Spleen (tissue), 11 donors: ENCODE measurements at regions not wholly inside any gene's neighbourhood (a gene's known extent, or its start where the extent isn't known, plus 50 kb on each side); places are given as distances from the start of the nearest gene placed in this dataset.

Experiments
- DNase-seq: peaks from one replicate; pipeline ENCODE4 v3.0.0-alpha.2; 2020
- H3K27ac ChIP-seq, 8 donors: fragments of 200-600 bp; sonication (generic) in 7 of 8; 1 replicate in 4 of 8; 2 replicates in 4 of 8; pipeline versions ENCODE4 v1.5.0 to v1.8.0; 2016 to 2021; ENCODE audit warnings: inconsistent platforms in 4 of 8, mild to moderate bottlenecking in 4 of 8, moderate library complexity in 1 of 8
- H3K27me3 ChIP-seq, 7 donors: fragments of 200-600 bp; sonication (generic) in 6 of 7; replicated peaks in 1 of 7; 1 replicate in 4 of 7; 2 replicates in 3 of 7; pipeline versions ENCODE4 v1.5.0 to v1.8.0; 2016 to 2021; ENCODE audit warnings: inconsistent platforms in 3 of 7, mild to moderate bottlenecking in 1 of 7
- H3K36me3 ChIP-seq, 6 donors: fragments of 200-600 bp; sonication (generic) in 5 of 6; 1 replicate in 4 of 6; 2 replicates in 2 of 6; pipeline versions ENCODE4 v1.5.0 to v1.8.0; 2016 to 2021; ENCODE audit warnings: inconsistent platforms in 2 of 6
- H3K4me1 ChIP-seq, 6 donors: fragments of 200-600 bp; sonication (generic) in 5 of 6; 1 replicate in 3 of 6; 2 replicates in 3 of 6; pipeline versions ENCODE4 v1.5.0 to v1.8.0; 2016 to 2021; ENCODE audit warnings: inconsistent platforms in 3 of 6
- H3K4me3 ChIP-seq, 8 donors: fragments of 200-600 bp; sonication (generic) in 7 of 8; 1 replicate in 4 of 8; 2 replicates in 4 of 8; pipeline versions ENCODE4 v1.5.0 to v1.8.0; 2016 to 2021; ENCODE audit warnings: inconsistent platforms in 4 of 8, mild to moderate bottlenecking in 4 of 8, moderate library complexity in 2 of 8
- H3K9me3 ChIP-seq, 8 donors: fragments of 200-600 bp; sonication (generic) in 7 of 8; 1 replicate in 4 of 8; 2 replicates in 4 of 8; pipeline versions ENCODE4 v1.5.0 to v1.8.0; 2016 to 2021; ENCODE audit warnings: inconsistent platforms in 4 of 8
- POLR2A ChIP-seq, 3 donors: fragments of 450-650 bp; IDR thresholded peaks; one replicate each; pipeline ENCODE4 v1.5.1; 2017; ENCODE audit warnings: antibody characterized with exemption in 3 of 3, mild to moderate bottlenecking in 1 of 3
- POLR2AphosphoS5 ChIP-seq, 3 donors: sonication (generic); formaldehyde crosslinking; IDR thresholded peaks; one replicate each; pipeline ENCODE4 v1.5.1; 2017; ENCODE audit warnings: antibody characterized with exemption in 3 of 3
- WGBS, 5 donors: extraction: QIAGEN DNeasy Blood & Tissue Kit in 3 of 5; methylation state at CpG; one replicate each; pipeline versions ENCODE4 v1.1.5 to v1.1.7; 2013 to 2018; 5-methylcytosine and 5-hydroxymethylcytosine counted together
- intact Hi-C: fragments of 100-400 bp; cut with DNase I; formaldehyde crosslinking; loops from one replicate; pipeline ENCODE4 v1.15.0; 2023; ENCODE audit warnings: low total_unique reads
- TF ChIP-seq, protein P1 (sequence below), 11 experiments: fragments of 200-600 bp in 7 of 11; fragments of 450-650 bp in 4 of 11; sonication (generic) in 4 of 11; IDR thresholded peaks in 8 of 11; conservative IDR thresholded peaks in 3 of 11; 1 replicate in 7 of 11; 2 replicates in 4 of 11; pipeline versions ENCODE4 v1.4.0 to v1.8.0; 2016 to 2021; ENCODE audit warnings: antibody characterized with exemption in 11 of 11, inconsistent platforms in 4 of 11, mild to moderate bottlenecking in 1 of 11
- donor health status: healthy with polysubstance abuse.
- donor health status: DM: no; HTN: no; CAD: no; lungs with moderate emphysema.
- donor health status: DM: no; HTN: no; CAD: no.
- donor health status: Bipolar disorder and iron deficiency.
- donor health status: healthy.
- donor health status: DM: no; HTN: no; CAD: no.
- donor health status: DM: yes; HTN: yes; CAD: no.

DNA sequence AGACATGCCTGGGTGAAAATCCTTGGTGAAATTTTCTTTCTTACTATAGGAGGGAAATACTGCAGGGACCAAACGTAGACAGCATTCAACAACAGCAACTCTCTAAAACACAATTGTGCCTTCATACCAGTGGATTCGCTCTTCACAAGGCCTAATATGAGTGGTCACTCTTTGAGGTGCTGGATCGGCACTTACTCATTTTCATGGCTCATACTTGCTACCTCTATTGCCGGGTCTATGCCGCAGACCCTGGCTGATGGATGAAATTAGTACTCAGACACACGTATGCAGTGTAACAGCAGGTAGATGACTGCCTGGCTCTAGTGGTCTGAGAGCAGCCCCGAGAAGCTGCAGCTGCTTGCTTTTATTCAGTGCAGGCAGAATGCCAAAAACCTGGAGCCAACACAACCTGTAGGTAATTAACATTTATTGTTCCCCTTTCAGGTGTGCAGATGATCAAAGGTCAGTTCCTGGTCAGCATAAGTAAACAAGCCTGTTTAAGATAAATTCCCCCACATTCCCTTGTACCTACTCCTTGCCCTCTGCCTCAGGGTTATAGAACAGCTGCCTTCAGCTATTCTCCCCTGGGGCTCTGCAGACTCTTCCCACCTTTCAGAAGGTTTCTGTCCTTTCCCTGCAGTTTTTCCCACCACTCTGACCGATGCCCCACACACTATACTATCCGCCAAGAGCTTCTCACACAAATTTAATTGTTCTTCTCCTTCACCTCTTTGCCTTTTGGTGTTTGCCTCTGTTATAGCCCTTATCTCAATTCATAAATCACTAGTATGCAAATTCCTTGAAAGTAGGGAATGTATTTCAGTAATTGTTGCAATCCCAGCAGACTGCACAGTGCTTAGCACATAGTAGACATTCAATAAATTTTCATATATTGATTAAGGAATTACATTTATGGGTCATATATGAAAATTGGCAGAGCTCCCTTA, 210.0 kb downstream of the SPANXN3 start:
- no peaks in the 10 kb centered on the region for H3K9me3 ChIP-seq
- intact Hi-C loops = no loop called here
- WGBS, 5 donors = 64 to 80% (median 72%) methylated on average over 9 of the region's 9 CpGs

DNA sequence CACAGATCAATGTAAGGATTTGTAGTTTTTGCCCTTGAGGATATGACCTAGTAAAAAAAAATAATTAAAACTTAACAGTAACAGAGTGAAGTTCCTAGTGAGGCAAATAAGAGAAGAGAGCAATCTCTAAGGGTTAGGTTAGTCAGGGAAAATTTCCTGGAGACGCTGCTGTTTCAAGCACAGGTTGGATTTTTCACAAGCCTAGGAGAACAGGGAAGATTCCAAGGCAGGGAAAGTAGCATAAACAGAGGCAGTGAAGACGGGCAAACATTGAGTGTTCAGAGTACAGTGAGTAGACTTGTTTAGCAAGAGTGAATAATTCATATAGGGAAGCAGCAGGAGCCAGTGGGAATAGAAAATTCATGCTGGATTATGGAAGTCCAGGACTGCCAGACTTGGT, 212.8 kb downstream of the SPANXN3 start:
- Histone ChIP-seq H3K4me3 (no peak overlapping the region), H3K4me1 (no peaks in the 10 kb centered on the region), H3K36me3 (no peaks in the 10 kb centered on the region), H3K27ac (no peak overlapping the region), H3K9me3 (no peaks in the 10 kb centered on the region), H3K27me3 (peaks cover 0 to 3% (median 0%) of the 10 kb centered on the region in 7 donors)
- no peak for DNase-seq
- WGBS, 5 donors = 55 to 74% (median 68%) methylated on average over 2 of the region's 2 CpGs
- TF ChIP-seq, protein P1, sequence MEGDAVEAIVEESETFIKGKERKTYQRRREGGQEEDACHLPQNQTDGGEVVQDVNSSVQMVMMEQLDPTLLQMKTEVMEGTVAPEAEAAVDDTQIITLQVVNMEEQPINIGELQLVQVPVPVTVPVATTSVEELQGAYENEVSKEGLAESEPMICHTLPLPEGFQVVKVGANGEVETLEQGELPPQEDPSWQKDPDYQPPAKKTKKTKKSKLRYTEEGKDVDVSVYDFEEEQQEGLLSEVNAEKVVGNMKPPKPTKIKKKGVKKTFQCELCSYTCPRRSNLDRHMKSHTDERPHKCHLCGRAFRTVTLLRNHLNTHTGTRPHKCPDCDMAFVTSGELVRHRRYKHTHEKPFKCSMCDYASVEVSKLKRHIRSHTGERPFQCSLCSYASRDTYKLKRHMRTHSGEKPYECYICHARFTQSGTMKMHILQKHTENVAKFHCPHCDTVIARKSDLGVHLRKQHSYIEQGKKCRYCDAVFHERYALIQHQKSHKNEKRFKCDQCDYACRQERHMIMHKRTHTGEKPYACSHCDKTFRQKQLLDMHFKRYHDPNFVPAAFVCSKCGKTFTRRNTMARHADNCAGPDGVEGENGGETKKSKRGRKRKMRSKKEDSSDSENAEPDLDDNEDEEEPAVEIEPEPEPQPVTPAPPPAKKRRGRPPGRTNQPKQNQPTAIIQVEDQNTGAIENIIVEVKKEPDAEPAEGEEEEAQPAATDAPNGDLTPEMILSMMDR (IDR thresholded peaks at IDR 0.05 in 8 of 11, conservative IDR thresholded peaks at IDR 0.05 in 3 of 11) = no peak
- TF ChIP-seq POLR2AphosphoS5 (IDR thresholded peaks at IDR 0.05) (no peak), POLR2A (IDR thresholded peaks at IDR 0.05) (no peak)
- intact Hi-C loops = no loop called here

More for the DNA sequence above, 210.0 kb downstream of the SPANXN3 start:
- no peaks in the 10 kb centered on the region for H3K4me1 ChIP-seq
- DNase-seq = no peak
- no peak overlapping the region for H3K27ac ChIP-seq
- H3K36me3 ChIP-seq = no peaks in the 10 kb centered on the region
- peaks cover 0 to under 1% (median 0%) of the 10 kb centered on the region in 7 donors for H3K27me3 ChIP-seq
- no peak overlapping the region for H3K4me3 ChIP-seq
- TF ChIP-seq POLR2A (IDR thresholded peaks at IDR 0.05) (no peak), POLR2AphosphoS5 (IDR thresholded peaks at IDR 0.05) (no peak)
- TF ChIP-seq, protein P1 (IDR thresholded peaks at IDR 0.05 in 8 of 11, conservative IDR thresholded peaks at IDR 0.05 in 3 of 11) = no peak

DNA sequence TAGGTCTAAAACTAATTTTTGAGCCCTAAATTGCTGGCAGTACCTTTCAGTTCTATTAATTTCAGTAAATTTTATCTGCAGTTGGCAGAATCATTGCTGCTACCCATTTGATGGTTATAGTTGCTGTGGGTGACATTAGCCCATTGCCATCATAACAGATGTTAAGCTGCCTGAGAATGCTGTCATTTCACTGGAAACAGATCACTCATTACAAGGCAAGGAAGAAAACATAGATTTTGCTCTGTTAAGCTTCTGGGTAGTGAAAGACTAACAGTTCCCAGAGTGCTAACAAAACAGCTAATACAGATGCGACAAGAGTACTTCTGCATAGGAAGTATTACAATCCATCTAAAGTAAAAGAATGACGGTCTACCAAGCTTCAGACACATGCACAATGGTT, 213.2 kb downstream of the SPANXN3 start:
- WGBS, 5 donors = 55 to 73% (median 65%) methylated on average over 2 of the region's 2 CpGs

More for the DNA sequence above, 213.2 kb downstream of the SPANXN3 start:
- Histone ChIP-seq H3K27me3 (peaks cover 0 to 3% (median 0%) of the 10 kb centered on the region in 7 donors), H3K4me1 (no peaks in the 10 kb centered on the region), H3K4me3 (no peak overlapping the region), H3K36me3 (no peaks in the 10 kb centered on the region), H3K9me3 (no peaks in the 10 kb centered on the region), H3K27ac (no peak overlapping the region)
- intact Hi-C loops = no loop called here
- no peak for TF ChIP-seq POLR2AphosphoS5 (IDR thresholded peaks at IDR 0.05)
- TF ChIP-seq, protein P1 (IDR thresholded peaks at IDR 0.05 in 8 of 11, conservative IDR thresholded peaks at IDR 0.05 in 3 of 11) = no peak
- TF ChIP-seq POLR2A (IDR thresholded peaks at IDR 0.05) = no peak
- no peak for DNase-seq
